ENCODE measurements at regions not wholly inside any gene's neighbourhood (a gene's known extent, or its start where the extent isn't known, plus 50 kb on each side); places are given as distances from the start of the nearest gene placed in this dataset.

- Histone ChIP-seq H3K79me2 (replicated peaks; ENCODE audit: insufficient read depth, low read length) (no peaks in the 10 kb centered on the region), H3K27me3 (ENCODE audit: insufficient read depth, low read depth, low read length) (no peaks in the 10 kb centered on the region), H3K9ac (ENCODE audit: low read length) (no peak overlapping the region), H3K9me3 (ENCODE audit: low read length) (peaks cover under 1% of the 10 kb centered on the region), H3K36me3 (ENCODE audit: insufficient read depth, low read length) (no peaks in the 10 kb centered on the region), H3K27ac (ENCODE audit: low read length) (no peak overlapping the region), H3K4me2 (ENCODE audit: low read length) (no peak overlapping the region), H2AFZ (ENCODE audit: low read depth, low read length) (no peak overlapping the region), H3K4me3 (ENCODE audit: low read length) (no peak overlapping the region), H4K20me1 (ENCODE audit: insufficient read depth) (no peaks in the 10 kb centered on the region), H3K9me2 (ENCODE audit: insufficient read depth, low read length) (no peaks in the 10 kb centered on the region), H3F3A (ENCODE audit: insufficient read depth, low read length, poor library complexity, severe bottlenecking) (no peaks in the 10 kb centered on the region)
- no peak for TF ChIP-seq REST (IDR thresholded peaks at IDR 0.05; ENCODE audit: borderline replicate concordance)
- no peak for TF ChIP-seq EP300 (conservative IDR thresholded peaks at IDR 0.05; ENCODE audit: poor library complexity, severe bottlenecking)
Measured at GRCh38 chr12:33690562-33690961, 250.9 kb upstream of the SYT10 start.

- no peak overlapping the region for H2AFZ ChIP-seq (ENCODE audit: low read depth, low read length)
- H4K20me1 ChIP-seq (ENCODE audit: insufficient read depth) = no peaks in the 10 kb centered on the region
- H3K27me3 ChIP-seq (ENCODE audit: insufficient read depth, low read depth, low read length) = no peaks in the 10 kb centered on the region
- H3K9me3 ChIP-seq (ENCODE audit: low read length) = no peaks in the 10 kb centered on the region
- H3K4me3 ChIP-seq (ENCODE audit: low read length) = no peak overlapping the region
- H3K79me2 ChIP-seq (replicated peaks; ENCODE audit: insufficient read depth, low read length) = no peaks in the 10 kb centered on the region
- TF ChIP-seq POLR2AphosphoS5 (IDR thresholded peaks at IDR 0.05) = no peak
- TF ChIP-seq TAF1 (IDR thresholded peaks at IDR 0.05; ENCODE audit: low read depth) = no peak
- TF ChIP-seq EP300 (conservative IDR thresholded peaks at IDR 0.05; ENCODE audit: poor library complexity, severe bottlenecking) = no peak
- no peak for TF ChIP-seq CTCF (IDR thresholded peaks at IDR 0.05; ENCODE audit: poor library complexity, severe bottlenecking)
- no peak for TF ChIP-seq RAD21 (conservative IDR thresholded peaks at IDR 0.05)
- no peak for TF ChIP-seq MXI1 (conservative IDR thresholded peaks at IDR 0.05; ENCODE audit: poor library complexity, severe bottlenecking)
- H3K9ac ChIP-seq (ENCODE audit: low read length) = no peak overlapping the region
- H3K9me2 ChIP-seq (ENCODE audit: insufficient read depth, low read length) = no peaks in the 10 kb centered on the region
- no peak overlapping the region for H3K4me2 ChIP-seq (ENCODE audit: low read length)
- no peaks in the 10 kb centered on the region for H3F3A ChIP-seq (ENCODE audit: insufficient read depth, low read length, poor library complexity, severe bottlenecking)
- no peaks in the 10 kb centered on the region for H3K36me3 ChIP-seq (ENCODE audit: insufficient read depth, low read length)
- H3K27ac ChIP-seq (ENCODE audit: low read length) = no peak overlapping the region
Measured at GRCh38 chr12:33703221-33703620, 263.6 kb upstream of the SYT10 start.

GRCh38 chr12:33706927-33707326 is 267.3 kb upstream of the SYT10 start:
- H3K36me3 ChIP-seq (ENCODE audit: insufficient read depth, low read length) = no peaks in the 10 kb centered on the region
- no peaks in the 10 kb centered on the region for H3K9me2 ChIP-seq (ENCODE audit: insufficient read depth, low read length)
- no peaks in the 10 kb centered on the region for H4K20me1 ChIP-seq (ENCODE audit: insufficient read depth)
- no peak overlapping the region for H3K4me2 ChIP-seq (ENCODE audit: low read length)
- no peak overlapping the region for H3K4me3 ChIP-seq (ENCODE audit: low read length)
- no peak overlapping the region for H3K9ac ChIP-seq (ENCODE audit: low read length)
- no peaks in the 10 kb centered on the region for H3K9me3 ChIP-seq (ENCODE audit: low read length)
- TF ChIP-seq SMC3 (conservative IDR thresholded peaks at IDR 0.05; ENCODE audit: poor library complexity) = no peak
- no peak overlapping the region for H2AFZ ChIP-seq (ENCODE audit: low read depth, low read length)
- no peaks in the 10 kb centered on the region for H3F3A ChIP-seq (ENCODE audit: insufficient read depth, low read length, poor library complexity, severe bottlenecking)
- H3K79me2 ChIP-seq (replicated peaks; ENCODE audit: insufficient read depth, low read length) = no peaks in the 10 kb centered on the region
- no peak overlapping the region for H3K27ac ChIP-seq (ENCODE audit: low read length)
- H3K27me3 ChIP-seq (ENCODE audit: insufficient read depth, low read depth, low read length) = no peaks in the 10 kb centered on the region

All from neural cell (in vitro differentiated cells).